ENCODE measurements at regions not wholly inside any gene's neighbourhood (a gene's known extent, or its start where the extent isn't known, plus 50 kb on each side); places are given as distances from the start of the nearest gene placed in this dataset.

GRCh38 chr4:157818946-157819692 is 353.7 kb downstream of the GASK1B start:
- DNase-seq: no peak
- Histone ChIP-seq H3K27ac (ENCODE audit: low read length) (no peak overlapping the region), H3K36me3 (ENCODE audit: control insufficient read depth, insufficient read depth, low read length) (no peaks in the 10 kb centered on the region), H3K27me3 (ENCODE audit: control insufficient read depth, insufficient read depth, low read length) (no peaks in the 10 kb centered on the region), H3K9me3 (ENCODE audit: control insufficient read depth, insufficient read depth, low read length) (peaks cover 8% of the 10 kb centered on the region), H3K4me1 (ENCODE audit: control insufficient read depth, insufficient read depth, low read length) (no peaks in the 10 kb centered on the region), H3K4me3 (ENCODE audit: low read length) (no peak overlapping the region)
- no peaks in the 10 kb centered on the region for H3K4me1 Mint-ChIP-seq
- H3K4me3 Mint-ChIP-seq: no peak overlapping the region
- intact Hi-C loops (cut with micrococcal nuclease): no loop called here
- peaks cover 4 to 8% of the 10 kb centered on the region in 2 donors for H3K9me3 Mint-ChIP-seq
- TF ChIP-seq CTCF (IDR thresholded peaks at IDR 0.05): no peak
- H3K27me3 Mint-ChIP-seq (ENCODE audit: low read depth in 2 of 2): no peaks in the 10 kb centered on the region
- WGBS (ENCODE audit: insufficient coverage): 86% methylated on average over 20 of the region's 20 CpGs
- H3K27ac Mint-ChIP-seq: no peak overlapping the region
- H3K36me3 Mint-ChIP-seq: no peaks in the 10 kb centered on the region
- no peak for ATAC-seq

- Histone ChIP-seq H3K27me3 (ENCODE audit: control insufficient read depth, insufficient read depth, low read length) (no peaks in the 10 kb centered on the region), H3K4me1 (ENCODE audit: control insufficient read depth, insufficient read depth, low read length) (no peaks in the 10 kb centered on the region), H3K4me3 (ENCODE audit: low read length) (no peak overlapping the region), H3K9me3 (ENCODE audit: control insufficient read depth, insufficient read depth, low read length) (peaks cover 4% of the 10 kb centered on the region), H3K36me3 (ENCODE audit: control insufficient read depth, insufficient read depth, low read length) (no peaks in the 10 kb centered on the region), H3K27ac (ENCODE audit: low read length) (no peak overlapping the region)
- H3K4me1 Mint-ChIP-seq: no peaks in the 10 kb centered on the region
- peaks cover 11 to 12% of the 10 kb centered on the region in 2 donors for H3K9me3 Mint-ChIP-seq
- no peak overlapping the region for H3K4me3 Mint-ChIP-seq
- H3K36me3 Mint-ChIP-seq: no peaks in the 10 kb centered on the region
- no peak overlapping the region for H3K27ac Mint-ChIP-seq
- TF ChIP-seq CTCF (IDR thresholded peaks at IDR 0.05): no peak
- intact Hi-C loops (cut with micrococcal nuclease): no loop called here
- no peaks in the 10 kb centered on the region for H3K27me3 Mint-ChIP-seq (ENCODE audit: low read depth in 2 of 2)
- ATAC-seq (no peak), DNase-seq (no peak)
These were observed 362.6 kb downstream of the GASK1B start for GRCh38 chr4:157810137-157810774.

- no peaks in the 10 kb centered on the region for H3K36me3 ChIP-seq (ENCODE audit: control insufficient read depth, insufficient read depth, low read length)
- no peaks in the 10 kb centered on the region for H3K27me3 ChIP-seq (ENCODE audit: control insufficient read depth, insufficient read depth, low read length)
- H3K9me3 ChIP-seq (ENCODE audit: control insufficient read depth, insufficient read depth, low read length): peaks cover 4% of the 10 kb centered on the region
- peaks cover 11 to 12% of the 10 kb centered on the region in 2 donors for H3K9me3 Mint-ChIP-seq
- ATAC-seq: no peak
- no peaks in the 10 kb centered on the region for H3K36me3 Mint-ChIP-seq
- no peak overlapping the region for H3K4me3 ChIP-seq (ENCODE audit: low read length)
- no peak overlapping the region for H3K4me3 Mint-ChIP-seq
- H3K4me1 ChIP-seq (ENCODE audit: control insufficient read depth, insufficient read depth, low read length): no peaks in the 10 kb centered on the region
- H3K4me1 Mint-ChIP-seq: no peaks in the 10 kb centered on the region
- no peak overlapping the region for H3K27ac Mint-ChIP-seq
- TF ChIP-seq CTCF (IDR thresholded peaks at IDR 0.05): no peak
- intact Hi-C loops (cut with micrococcal nuclease): no loop called here
- H3K27ac ChIP-seq (ENCODE audit: low read length): no peak overlapping the region
- no peaks in the 10 kb centered on the region for H3K27me3 Mint-ChIP-seq (ENCODE audit: low read depth in 2 of 2)
- DNase-seq: no peak
- WGBS (ENCODE audit: insufficient coverage): 81% methylated on average over 4 of the region's 6 CpGs
These were observed 363.9 kb downstream of the GASK1B start for GRCh38 chr4:157808796-157809383.
